Astrocyte (in vitro differentiated cells and primary cell): ENCODE measurements at regions not wholly inside any gene's neighbourhood (a gene's known extent, or its start where the extent isn't known, plus 50 kb on each side); places are given as distances from the start of the nearest gene placed in this dataset.

Source experiments
- CTCF ChIP-seq: IDR thresholded peaks from 2 replicates; pipeline ENCODE4 v1.5.1; 2011; ENCODE audit warnings: low read depth, mild to moderate bottlenecking, inconsistent platforms, low read length, moderate library complexity; ENCODE audit not compliant: insufficient read depth
- EZH2 ChIP-seq: IDR thresholded peaks from 2 replicates; pipeline ENCODE4 v1.6.1; 2012; ENCODE audit warnings: mild to moderate bottlenecking, low read length, inconsistent platforms; ENCODE audit not compliant: insufficient read depth

GRCh38 chr5:165076686-165077085 is 1571.3 kb downstream of the MAT2B start:
- no peak for TF ChIP-seq CTCF
- TF ChIP-seq EZH2, result no peak
